Esophagus muscularis mucosa (tissue), 2 donors: ENCODE measurements at regions not wholly inside any gene's neighbourhood (a gene's known extent, or its start where the extent isn't known, plus 50 kb on each side); places are given as distances from the start of the nearest gene placed in this dataset.

Source experiments
- EP300 ChIP-seq: sonication (generic); formaldehyde crosslinking; IDR thresholded peaks from one replicate; pipeline ENCODE4 v1.6.1; 2017; ENCODE audit warnings: antibody characterized with exemption
- POLR2A ChIP-seq: fragments of 450-650 bp; IDR thresholded peaks from one replicate; pipeline ENCODE4 v1.6.1; 2017; ENCODE audit warnings: antibody characterized with exemption, moderate library complexity, mild to moderate bottlenecking, low read depth

GRCh38 chr2:111673526-111673925 lies 210.5 kb downstream of the ANAPC1 start:
- TF ChIP-seq EP300 (no peak), POLR2A (no peak)
